OCI-LY7 (cell line): ENCODE measurements at regions not wholly inside any gene's neighbourhood (a gene's known extent, or its start where the extent isn't known, plus 50 kb on each side); places are given as distances from the start of the nearest gene placed in this dataset.

Experiments
- CTCF ChIP-seq: fragments of 200-600 bp; sonication (generic); conservative IDR thresholded peaks from 2 replicates; pipeline ENCODE4 v1.5.1; 2014; ENCODE audit warnings: mild to moderate bottlenecking, antibody characterized with exemption, low read length, moderate library complexity, mixed read lengths
- EZH2phosphoT487 ChIP-seq: fragments of 200-600 bp; sonication (generic); IDR thresholded peaks from 2 replicates; pipeline ENCODE4 v1.6.1; 2018; ENCODE audit warnings: low read depth, borderline replicate concordance, mild to moderate bottlenecking, mixed run types, antibody characterized with exemption, low read length, moderate library complexity, mixed read lengths

GRCh38 chr6:106897580-106897979 is 76.9 kb downstream of the CD24 start:
- TF ChIP-seq CTCF (no peak), EZH2phosphoT487 (no peak)
